BJ (cell line): ENCODE measurements at regions not wholly inside any gene's neighbourhood (a gene's known extent, or its start where the extent isn't known, plus 50 kb on each side); places are given as distances from the start of the nearest gene placed in this dataset. TPM values are rescaled to one million over a fixed set of nuclear protein-coding genes. Genes with fewer than 3 reads are reported as not detected.
"Not testable (repeated sequence)": the region's sequence is repeated elsewhere in the genome, so short reads cannot be mapped to it uniquely, and the experiment has no call there.

ENCODE experiments used
- CTCF ChIA-PET: fragments of 350-600 bp; formaldehyde crosslinking; extraction: SDS; loops from one replicate; lab custom pipeline; 2021; ENCODE audit warnings: antibody characterized with exemption, inconsistent platforms; lab: Yijun Ruan, JAX
- POLR2A ChIA-PET: fragments of 300-600 bp; sonication (Branson Sonifier 250); formaldehyde crosslinking; extraction: SDS; loops from one replicate; lab custom pipeline; 2021; ENCODE audit warnings: antibody characterized with exemption; lab: Charles Lee
- DNase-seq: peaks from one replicate; pipeline ENCODE4 v3.0.0-alpha.2; 2011; ENCODE audit warnings: low read depth
- H3K27me3 ChIP-seq: 2 replicates; pipeline ENCODE4 v1.6.0; 2011; ENCODE audit warnings: low read length; ENCODE audit not compliant: control insufficient read depth, insufficient read depth
- H3K36me3 ChIP-seq: 2 replicates; pipeline ENCODE4 v1.5.1; 2011; ENCODE audit warnings: low read length; ENCODE audit not compliant: control insufficient read depth, insufficient read depth
- H3K4me3 ChIP-seq: 2 replicates; pipeline ENCODE4 v1.5.1; 2011; ENCODE audit warnings: low read depth, mild to moderate bottlenecking, control low read depth, low read length
- small RNA-seq: library from RNA; depleted of rRNA; stranded (forward); fragments of <200 nt; gene quantifications from one replicate; pipeline ENCODE3, GENCODE V24; 2012; ENCODE audit warnings: low replicate concordance, low read depth; ENCODE audit not compliant: insufficient read length

GRCh38 chrX:115727792-115728732, 167.1 kb downstream of the PLS3 start:
- not testable (repeated sequence) for H3K4me3 ChIP-seq

GRCh38 chrX:115732530-115732929, 171.6 kb downstream of the PLS3 start:
- POLR2A ChIA-PET = not testable (repeated sequence)

More at GRCh38 chrX:115727792-115728732, 167.1 kb downstream of the PLS3 start:
- H3K27me3 ChIP-seq, POLR2A ChIA-PET, DNase-seq, CTCF ChIA-PET, H3K36me3 ChIP-seq: not testable (repeated sequence)

GRCh38 chrX:115735269-115735668, 174.3 kb downstream of the PLS3 start:
- CTCF ChIA-PET, DNase-seq, H3K27me3 ChIP-seq, POLR2A ChIA-PET, H3K36me3 ChIP-seq, H3K4me3 ChIP-seq: not testable (repeated sequence)

More at GRCh38 chrX:115732530-115732929, 171.6 kb downstream of the PLS3 start:
- DNase-seq, H3K4me3 ChIP-seq, H3K36me3 ChIP-seq, H3K27me3 ChIP-seq, CTCF ChIA-PET: not testable (repeated sequence)

Small RNAs in the stretch of these regions (small RNA-seq; reads per million reads assigned to genes)
- not detected for gene AC005000.1
